ENCODE measurements at regions not wholly inside any gene's neighbourhood (a gene's known extent, or its start where the extent isn't known, plus 50 kb on each side); places are given as distances from the start of the nearest gene placed in this dataset.

GRCh38 chr1:178025613-178026356 lies 55.9 kb upstream of the SEC16B start:
- H3K9me2 ChIP-seq (ENCODE audit: insufficient read depth, low read length), result no peaks in the 10 kb centered on the region
- H3F3A ChIP-seq (ENCODE audit: insufficient read depth, low read length, poor library complexity, severe bottlenecking), result no peaks in the 10 kb centered on the region
- H3K36me3 ChIP-seq (ENCODE audit: insufficient read depth, low read length), result no peaks in the 10 kb centered on the region
- H3K9ac ChIP-seq (ENCODE audit: low read length), result no peak overlapping the region
- no peak overlapping the region for H2AFZ ChIP-seq (ENCODE audit: low read depth, low read length)
- no peak overlapping the region for H3K4me2 ChIP-seq (ENCODE audit: low read length)
- no peaks in the 10 kb centered on the region for H3K27me3 ChIP-seq (ENCODE audit: insufficient read depth, low read depth, low read length)
- TF ChIP-seq RAD21 (conservative IDR thresholded peaks at IDR 0.05) (no peak), POLR2AphosphoS5 (IDR thresholded peaks at IDR 0.05) (no peak)
- H4K20me1 ChIP-seq (ENCODE audit: insufficient read depth), result no peaks in the 10 kb centered on the region
- H3K27ac ChIP-seq (ENCODE audit: low read length), result no peak overlapping the region
- no peak overlapping the region for H3K4me3 ChIP-seq (ENCODE audit: low read length)
- H3K79me2 ChIP-seq (replicated peaks; ENCODE audit: insufficient read depth, low read length), result no peaks in the 10 kb centered on the region
- H3K9me3 ChIP-seq (ENCODE audit: low read length), result no peaks in the 10 kb centered on the region

- Histone ChIP-seq H3K79me2 (replicated peaks; ENCODE audit: insufficient read depth, low read length) (no peaks in the 10 kb centered on the region), H3K36me3 (ENCODE audit: insufficient read depth, low read length) (no peaks in the 10 kb centered on the region), H3K9ac (ENCODE audit: low read length) (no peak overlapping the region), H4K20me1 (ENCODE audit: insufficient read depth) (no peaks in the 10 kb centered on the region), H3K9me3 (ENCODE audit: low read length) (no peaks in the 10 kb centered on the region), H3K27me3 (ENCODE audit: insufficient read depth, low read depth, low read length) (no peaks in the 10 kb centered on the region), H3K4me2 (ENCODE audit: low read length) (no peak overlapping the region), H3F3A (ENCODE audit: insufficient read depth, low read length, poor library complexity, severe bottlenecking) (no peaks in the 10 kb centered on the region), H2AFZ (ENCODE audit: low read depth, low read length) (no peak overlapping the region), H3K27ac (ENCODE audit: low read length) (no peak overlapping the region), H3K4me3 (ENCODE audit: low read length) (no peak overlapping the region), H3K9me2 (ENCODE audit: insufficient read depth, low read length) (no peaks in the 10 kb centered on the region)
- TF ChIP-seq CTCF (IDR thresholded peaks at IDR 0.05; ENCODE audit: poor library complexity, severe bottlenecking), result no peak
Observed at GRCh38 chr1:178028841-178029481, 59.1 kb upstream of the SEC16B start.

- no peak overlapping the region for H3K4me3 ChIP-seq (ENCODE audit: low read length)
- no peak overlapping the region for H3K4me2 ChIP-seq (ENCODE audit: low read length)
- no peaks in the 10 kb centered on the region for H3K79me2 ChIP-seq (replicated peaks; ENCODE audit: insufficient read depth, low read length)
- no peaks in the 10 kb centered on the region for H3K36me3 ChIP-seq (ENCODE audit: insufficient read depth, low read length)
- H3K27me3 ChIP-seq (ENCODE audit: insufficient read depth, low read depth, low read length), result no peaks in the 10 kb centered on the region
- no peak overlapping the region for H3K27ac ChIP-seq (ENCODE audit: low read length)
- H3K9me2 ChIP-seq (ENCODE audit: insufficient read depth, low read length), result no peaks in the 10 kb centered on the region
- H3K9ac ChIP-seq (ENCODE audit: low read length), result no peak overlapping the region
- H3K9me3 ChIP-seq (ENCODE audit: low read length), result no peaks in the 10 kb centered on the region
- no peak overlapping the region for H2AFZ ChIP-seq (ENCODE audit: low read depth, low read length)
- H4K20me1 ChIP-seq (ENCODE audit: insufficient read depth), result no peaks in the 10 kb centered on the region
- H3F3A ChIP-seq (ENCODE audit: insufficient read depth, low read length, poor library complexity, severe bottlenecking), result no peaks in the 10 kb centered on the region
- no peak for TF ChIP-seq MXI1 (conservative IDR thresholded peaks at IDR 0.05; ENCODE audit: poor library complexity, severe bottlenecking)
Observed at GRCh38 chr1:178030467-178030866, 60.6 kb upstream of the SEC16B start.

- no peak overlapping the region for H3K9ac ChIP-seq (ENCODE audit: low read length)
- no peak overlapping the region for H3K4me2 ChIP-seq (ENCODE audit: low read length)
- H3K9me2 ChIP-seq (ENCODE audit: insufficient read depth, low read length), result no peaks in the 10 kb centered on the region
- H3K79me2 ChIP-seq (replicated peaks; ENCODE audit: insufficient read depth, low read length), result no peaks in the 10 kb centered on the region
- peak; percentile 42 for TF ChIP-seq SMC3 (conservative IDR thresholded peaks at IDR 0.05; ENCODE audit: poor library complexity)
- peak; percentile 44 for TF ChIP-seq RAD21 (conservative IDR thresholded peaks at IDR 0.05)
- no peak for TF ChIP-seq TAF1 (IDR thresholded peaks at IDR 0.05; ENCODE audit: low read depth)
- no peak for TF ChIP-seq EZH2 (IDR thresholded peaks at IDR 0.05; ENCODE audit: borderline replicate concordance, insufficient read depth, low read length, poor library complexity, severe bottlenecking)
- TF ChIP-seq CTCF (IDR thresholded peaks at IDR 0.05; ENCODE audit: poor library complexity, severe bottlenecking), result peak; percentile 52
- no peak for TF ChIP-seq POLR2AphosphoS5 (IDR thresholded peaks at IDR 0.05)
- TF ChIP-seq MXI1 (conservative IDR thresholded peaks at IDR 0.05; ENCODE audit: poor library complexity, severe bottlenecking), result no peak
- no peak for TF ChIP-seq REST (IDR thresholded peaks at IDR 0.05; ENCODE audit: borderline replicate concordance)
- no peak for TF ChIP-seq EP300 (conservative IDR thresholded peaks at IDR 0.05; ENCODE audit: poor library complexity, severe bottlenecking)
- H4K20me1 ChIP-seq (ENCODE audit: insufficient read depth), result no peaks in the 10 kb centered on the region
- H3K36me3 ChIP-seq (ENCODE audit: insufficient read depth, low read length), result no peaks in the 10 kb centered on the region
- no peaks in the 10 kb centered on the region for H3K9me3 ChIP-seq (ENCODE audit: low read length)
- H3F3A ChIP-seq (ENCODE audit: insufficient read depth, low read length, poor library complexity, severe bottlenecking), result no peaks in the 10 kb centered on the region
- no peak overlapping the region for H2AFZ ChIP-seq (ENCODE audit: low read depth, low read length)
- H3K27me3 ChIP-seq (ENCODE audit: insufficient read depth, low read depth, low read length), result no peaks in the 10 kb centered on the region
- no peak overlapping the region for H3K4me3 ChIP-seq (ENCODE audit: low read length)
- H3K27ac ChIP-seq (ENCODE audit: low read length), result no peak overlapping the region
Observed at GRCh38 chr1:178031856-178032320, 62.0 kb upstream of the RASAL2 start.
